ENCODE measurements at regions not wholly inside any gene's neighbourhood (a gene's known extent, or its start where the extent isn't known, plus 50 kb on each side); places are given as distances from the start of the nearest gene placed in this dataset.

GRCh38 chr13:29707876-29708543, 112.5 kb upstream of the SLC7A1 start:
- H3K36me3 ChIP-seq (ENCODE audit: control insufficient read depth in 1 of 2, insufficient read depth in 2 of 2, low read depth in 1 of 2, low read length in 2 of 2) = peaks cover 0 to 3% of the 10 kb centered on the region in 2 experiments
- peaks cover 3 to 5% of the 10 kb centered on the region in 2 experiments for H3K27me3 ChIP-seq (ENCODE audit: control insufficient read depth in 1 of 2, insufficient read depth in 1 of 2, low read length in 2 of 2)
- H2AFZ ChIP-seq (ENCODE audit: low read depth, low read length) = no peak overlapping the region
- no peak overlapping the region for H2BK15ac ChIP-seq (ENCODE audit: low read depth, poor library complexity, severe bottlenecking)
- WGBS = 62% methylated on average over 6 of the region's 7 CpGs
- peak overlapping the region; percentile 38 to 42 for H3K18ac ChIP-seq (ENCODE audit: low read depth in 1 of 2, low read length in 2 of 2)
- H3K4me3 ChIP-seq (ENCODE audit: insufficient read depth in 1 of 2, low read depth in 1 of 2, low read length in 2 of 2) = no peak overlapping the region
- no peaks in the 10 kb centered on the region for H3K9me3 ChIP-seq (ENCODE audit: control insufficient read depth, low read length)
- no peak overlapping the region for H2AK5ac ChIP-seq (ENCODE audit: low read length, severe bottlenecking)
- H3K9ac ChIP-seq (ENCODE audit: low read length) = no peak overlapping the region
- no peak overlapping the region for H3K27ac ChIP-seq (ENCODE audit: low read length, poor library complexity, severe bottlenecking)
- no peak overlapping the region for H3K14ac ChIP-seq (ENCODE audit: low read length in 2 of 2)
- no peak overlapping the region for H2BK5ac ChIP-seq (ENCODE audit: low read depth, low read length, poor library complexity, severe bottlenecking)
- H4K91ac ChIP-seq (ENCODE audit: low read length) = no peak overlapping the region
- H3K4ac ChIP-seq (ENCODE audit: low read depth in 1 of 2, low read length in 2 of 2) = peak overlapping the region in 1 of 2 experiments; percentile 15
- H3K4me1 ChIP-seq (ENCODE audit: control insufficient read depth, insufficient read depth, low read depth, low read length) = peaks cover 6% of the 10 kb centered on the region
- peak overlapping the region; percentile 57 to 75 for H2BK12ac ChIP-seq (ENCODE audit: low read length in 2 of 2)
- peak overlapping the region; percentile 21 for H4K8ac ChIP-seq (ENCODE audit: low read length)
- DNase-seq = peak; percentile 51
- no peaks in the 10 kb centered on the region for H3K79me1 ChIP-seq (replicated peaks; ENCODE audit: low read length, poor library complexity, severe bottlenecking)
- H3K23ac ChIP-seq (ENCODE audit: low read length in 2 of 2) = no peak overlapping the region
- H2BK120ac ChIP-seq (ENCODE audit: low read depth, low read length) = no peak overlapping the region
- H3K4me2 ChIP-seq (ENCODE audit: low read length, poor library complexity, severe bottlenecking) = no peak overlapping the region

- H3K18ac ChIP-seq (ENCODE audit: low read depth in 1 of 2, low read length in 2 of 2) = no peak overlapping the region
Measured at GRCh38 chr13:29706923-29707322, 111.4 kb upstream of the SLC7A1 start.

DNA sequence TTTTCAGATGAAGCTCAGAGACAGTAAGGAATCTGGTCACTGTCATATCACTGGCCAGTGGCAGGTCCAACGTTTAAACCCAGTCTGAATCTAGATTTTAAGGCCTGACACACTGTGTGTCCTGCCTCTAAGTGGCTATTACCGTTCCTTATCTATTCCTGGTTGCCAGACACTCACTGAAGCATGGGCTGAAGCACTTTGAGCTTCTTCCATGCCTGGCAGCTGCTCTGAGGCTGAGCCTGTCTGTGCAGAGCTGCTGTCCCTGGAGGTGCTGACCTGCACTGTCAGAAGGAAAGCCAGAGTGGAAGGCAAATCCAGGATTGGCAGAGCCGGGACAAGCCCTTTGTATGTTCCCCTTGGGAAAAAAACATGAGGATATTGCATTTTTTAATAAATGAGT, 109.2 kb upstream of the SLC7A1 start:
- peak overlapping the region in 1 of 2 experiments; percentile 65 for H3K4ac ChIP-seq (ENCODE audit: low read depth in 1 of 2, low read length in 2 of 2)
- peaks cover 6% of the 10 kb centered on the region for H3K4me1 ChIP-seq (ENCODE audit: control insufficient read depth, insufficient read depth, low read depth, low read length)
- no peak overlapping the region for H2BK15ac ChIP-seq (ENCODE audit: low read depth, poor library complexity, severe bottlenecking)
- H3K27ac ChIP-seq (ENCODE audit: low read length, poor library complexity, severe bottlenecking) = no peak overlapping the region
- WGBS = 2% methylated on average over 2 of the region's 3 CpGs
- H3K18ac ChIP-seq (ENCODE audit: low read depth in 1 of 2, low read length in 2 of 2) = peak overlapping the region; percentile 64 to 85
- peaks cover 0 to 3% of the 10 kb centered on the region in 2 experiments for H3K36me3 ChIP-seq (ENCODE audit: control insufficient read depth in 1 of 2, insufficient read depth in 2 of 2, low read depth in 1 of 2, low read length in 2 of 2)
- H3K23ac ChIP-seq (ENCODE audit: low read length in 2 of 2) = no peak overlapping the region
- no peak overlapping the region for H2BK120ac ChIP-seq (ENCODE audit: low read depth, low read length)
- H3K4me2 ChIP-seq (ENCODE audit: low read length, poor library complexity, severe bottlenecking) = no peak overlapping the region
- H2BK12ac ChIP-seq (ENCODE audit: low read length in 2 of 2) = peak overlapping the region; percentile 9 to 47
- H4K8ac ChIP-seq (ENCODE audit: low read length) = no peak overlapping the region
- H3K14ac ChIP-seq (ENCODE audit: low read length in 2 of 2) = no peak overlapping the region
- H3K9ac ChIP-seq (ENCODE audit: low read length) = no peak overlapping the region
- H3K4me3 ChIP-seq (ENCODE audit: insufficient read depth in 1 of 2, low read depth in 1 of 2, low read length in 2 of 2) = no peak overlapping the region
- H3K79me1 ChIP-seq (replicated peaks; ENCODE audit: low read length, poor library complexity, severe bottlenecking) = no peaks in the 10 kb centered on the region
- no peak overlapping the region for H4K91ac ChIP-seq (ENCODE audit: low read length)
- no peak overlapping the region for H2AK5ac ChIP-seq (ENCODE audit: low read length, severe bottlenecking)
- no peaks in the 10 kb centered on the region for H3K9me3 ChIP-seq (ENCODE audit: control insufficient read depth, low read length)
- H2AFZ ChIP-seq (ENCODE audit: low read depth, low read length) = no peak overlapping the region
- H3K27me3 ChIP-seq (ENCODE audit: control insufficient read depth in 1 of 2, insufficient read depth in 1 of 2, low read length in 2 of 2) = no peaks in the 10 kb centered on the region
- H2BK5ac ChIP-seq (ENCODE audit: low read depth, low read length, poor library complexity, severe bottlenecking) = no peak overlapping the region
- DNase-seq = peak; percentile 59

More at GRCh38 chr13:29706923-29707322, 111.4 kb upstream of the SLC7A1 start:
- whole genome bisulfite sequencing = 70% methylated on average over 9 of the region's 9 CpGs
- Histone ChIP-seq H3K4me1 (ENCODE audit: control insufficient read depth, insufficient read depth, low read depth, low read length) (peaks cover 6% of the 10 kb centered on the region), H2BK12ac (ENCODE audit: low read length in 2 of 2) (peak overlapping the region in 1 of 2 experiments; percentile 23), H2BK5ac (ENCODE audit: low read depth, low read length, poor library complexity, severe bottlenecking) (no peak overlapping the region), H3K27ac (ENCODE audit: low read length, poor library complexity, severe bottlenecking) (no peak overlapping the region), H3K9me3 (ENCODE audit: control insufficient read depth, low read length) (no peaks in the 10 kb centered on the region), H3K14ac (ENCODE audit: low read length in 2 of 2) (no peak overlapping the region), H3K27me3 (ENCODE audit: control insufficient read depth in 1 of 2, insufficient read depth in 1 of 2, low read length in 2 of 2) (peaks cover under 1 to 1% of the 10 kb centered on the region in 2 experiments), H3K9ac (ENCODE audit: low read length) (no peak overlapping the region), H3K23ac (ENCODE audit: low read length in 2 of 2) (no peak overlapping the region), H2BK120ac (ENCODE audit: low read depth, low read length) (peak overlapping the region; percentile 66), H2AFZ (ENCODE audit: low read depth, low read length) (no peak overlapping the region), H3K79me1 (replicated peaks; ENCODE audit: low read length, poor library complexity, severe bottlenecking) (no peaks in the 10 kb centered on the region), H4K91ac (ENCODE audit: low read length) (no peak overlapping the region), H2BK15ac (ENCODE audit: low read depth, poor library complexity, severe bottlenecking) (no peak overlapping the region), H3K4ac (ENCODE audit: low read depth in 1 of 2, low read length in 2 of 2) (no peak overlapping the region), H3K36me3 (ENCODE audit: control insufficient read depth in 1 of 2, insufficient read depth in 2 of 2, low read depth in 1 of 2, low read length in 2 of 2) (peaks cover 0 to 3% of the 10 kb centered on the region in 2 experiments), H4K8ac (ENCODE audit: low read length) (no peak overlapping the region), H3K4me2 (ENCODE audit: low read length, poor library complexity, severe bottlenecking) (no peak overlapping the region), H3K4me3 (ENCODE audit: insufficient read depth in 1 of 2, low read depth in 1 of 2, low read length in 2 of 2) (no peak overlapping the region), H2AK5ac (ENCODE audit: low read length, severe bottlenecking) (no peak overlapping the region)
- peak; percentile 59 for DNase-seq

GRCh38 chr13:29703421-29703820, 107.9 kb upstream of the SLC7A1 start:
- Histone ChIP-seq H3K27ac (ENCODE audit: low read length, poor library complexity, severe bottlenecking) (peak overlapping the region; percentile 54), H2BK120ac (ENCODE audit: low read depth, low read length) (no peak overlapping the region), H2AK5ac (ENCODE audit: low read length, severe bottlenecking) (peak overlapping the region; percentile 1), H3K23ac (ENCODE audit: low read length in 2 of 2) (no peak overlapping the region), H2BK12ac (ENCODE audit: low read length in 2 of 2) (peak overlapping the region; percentile 65 to 99), H3K18ac (ENCODE audit: low read depth in 1 of 2, low read length in 2 of 2) (peak overlapping the region; percentile 85 to 86), H2BK5ac (ENCODE audit: low read depth, low read length, poor library complexity, severe bottlenecking) (no peak overlapping the region), H3K14ac (ENCODE audit: low read length in 2 of 2) (peak overlapping the region in 1 of 2 experiments; percentile 0), H2AFZ (ENCODE audit: low read depth, low read length) (no peak overlapping the region), H3K9ac (ENCODE audit: low read length) (peak overlapping the region; percentile 2), H4K91ac (ENCODE audit: low read length) (peak overlapping the region; percentile 10), H3K4me3 (ENCODE audit: insufficient read depth in 1 of 2, low read depth in 1 of 2, low read length in 2 of 2) (no peak overlapping the region), H3K4ac (ENCODE audit: low read depth in 1 of 2, low read length in 2 of 2) (peak overlapping the region in 1 of 2 experiments; percentile 88), H2BK15ac (ENCODE audit: low read depth, poor library complexity, severe bottlenecking) (peak overlapping the region; percentile 97), H3K4me1 (ENCODE audit: control insufficient read depth, insufficient read depth, low read depth, low read length) (peaks cover 6% of the 10 kb centered on the region), H4K8ac (ENCODE audit: low read length) (peak overlapping the region; percentile 77), H3K4me2 (ENCODE audit: low read length, poor library complexity, severe bottlenecking) (no peak overlapping the region), H3K27me3 (ENCODE audit: control insufficient read depth in 1 of 2, insufficient read depth in 1 of 2, low read length in 2 of 2) (no peaks in the 10 kb centered on the region), H3K79me1 (replicated peaks; ENCODE audit: low read length, poor library complexity, severe bottlenecking) (no peaks in the 10 kb centered on the region), H3K36me3 (ENCODE audit: control insufficient read depth in 1 of 2, insufficient read depth in 2 of 2, low read depth in 1 of 2, low read length in 2 of 2) (peaks cover 0 to 3% of the 10 kb centered on the region in 2 experiments), H3K9me3 (ENCODE audit: control insufficient read depth, low read length) (no peaks in the 10 kb centered on the region)
- 35% methylated on average over 4 of the region's 4 CpGs for WGBS
- DNase-seq = no peak
